ENCODE measurements at regions not wholly inside any gene's neighbourhood (a gene's known extent, or its start where the extent isn't known, plus 50 kb on each side); places are given as distances from the start of the nearest gene placed in this dataset.

DNA sequence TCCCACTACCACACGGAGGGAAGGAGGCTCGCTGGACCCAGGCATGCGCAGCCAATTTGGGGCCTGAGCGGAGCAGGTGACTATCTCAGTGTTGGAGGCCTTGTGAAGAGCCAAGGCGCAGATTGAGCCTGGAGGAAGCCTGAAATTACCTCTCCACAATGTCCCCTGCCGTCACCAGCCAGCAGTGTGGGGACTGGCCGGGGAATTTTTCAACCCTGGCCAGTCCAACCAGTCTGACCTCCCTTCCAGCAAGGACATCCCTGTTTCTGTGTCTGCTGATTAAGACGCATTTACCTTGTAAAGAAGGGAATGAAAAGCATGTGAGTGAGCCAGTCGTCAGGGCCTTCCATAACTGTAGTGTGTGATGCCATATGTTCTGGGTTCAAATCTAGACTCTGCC lies 198.1 kb upstream of the IRX3 start:
- no peak for DNase-seq (ENCODE audit: low spot score)

DNA sequence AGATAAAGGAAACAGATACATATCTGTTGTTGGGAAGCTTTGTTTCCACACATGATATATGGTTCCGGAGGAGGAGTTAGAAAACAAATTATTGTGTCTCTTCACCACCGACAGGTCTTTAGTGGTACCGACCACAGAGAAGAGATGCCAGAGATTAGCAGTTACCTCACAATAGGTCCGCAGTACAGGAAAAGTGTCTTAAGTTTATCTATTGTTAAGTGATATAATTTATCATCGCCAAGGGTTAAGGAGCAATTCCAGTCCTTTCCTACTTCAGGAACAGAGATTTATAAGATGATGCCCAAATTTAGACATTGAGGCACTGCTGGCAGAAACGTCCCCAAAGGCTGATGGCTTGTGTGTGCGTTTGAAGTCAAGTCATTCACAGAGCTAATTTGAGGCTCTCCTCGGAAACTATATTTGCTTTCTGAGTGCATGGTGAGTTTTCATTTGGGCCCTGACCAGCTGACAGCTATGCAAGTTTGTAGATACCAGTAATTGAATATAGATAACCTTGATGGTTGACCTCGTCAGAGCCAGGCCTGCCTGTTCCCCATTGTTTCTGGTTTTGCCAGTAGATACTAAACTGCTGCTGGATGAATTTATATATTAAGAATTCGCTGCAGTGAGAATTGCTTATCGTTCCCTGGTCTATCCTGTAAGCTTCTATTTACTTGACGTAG lies 196.4 kb upstream of the IRX3 start:
- no peak for DNase-seq (ENCODE audit: low spot score)

DNA sequence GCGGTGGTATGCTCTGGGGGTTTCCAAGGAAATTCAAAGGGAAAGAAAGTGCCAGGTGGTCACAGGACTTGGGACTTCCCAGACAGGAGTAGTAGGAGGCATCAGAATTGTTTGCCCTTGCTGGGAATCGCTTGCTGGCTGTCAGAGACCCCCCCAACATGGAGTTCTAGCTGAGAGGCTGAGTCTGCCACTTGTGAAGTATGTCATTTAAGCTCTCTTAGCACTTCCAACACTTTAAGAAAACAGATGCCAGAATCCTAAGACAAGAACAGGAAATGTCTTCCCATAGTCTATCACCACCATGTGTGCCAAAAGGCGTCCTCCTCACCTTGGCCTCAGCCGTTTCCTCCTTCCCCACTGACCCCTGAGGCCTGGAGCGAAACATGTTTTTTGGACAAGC lies 193.8 kb upstream of the IRX3 start:
- no peak for DNase-seq (ENCODE audit: low spot score)

DNA sequence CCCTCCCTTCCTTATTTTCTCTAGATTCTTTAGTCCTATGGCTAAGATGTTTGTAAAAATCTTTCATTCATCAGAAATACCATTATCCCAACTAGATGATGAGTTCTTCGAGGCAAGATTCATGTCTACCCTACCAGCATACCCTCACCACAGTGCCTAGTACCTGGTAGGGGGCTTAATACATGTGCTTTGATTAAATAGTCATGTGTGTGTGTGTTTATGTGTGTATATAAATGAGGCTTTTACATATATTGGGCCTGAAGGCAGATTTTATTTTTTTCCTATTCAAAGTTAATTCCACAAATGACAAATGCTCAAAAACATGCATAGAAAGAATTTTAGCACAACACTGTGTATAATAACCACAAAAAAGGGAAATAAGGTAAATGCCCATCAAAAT lies 193.0 kb upstream of the IRX3 start:
- DNase-seq (ENCODE audit: low spot score): no peak

DNA sequence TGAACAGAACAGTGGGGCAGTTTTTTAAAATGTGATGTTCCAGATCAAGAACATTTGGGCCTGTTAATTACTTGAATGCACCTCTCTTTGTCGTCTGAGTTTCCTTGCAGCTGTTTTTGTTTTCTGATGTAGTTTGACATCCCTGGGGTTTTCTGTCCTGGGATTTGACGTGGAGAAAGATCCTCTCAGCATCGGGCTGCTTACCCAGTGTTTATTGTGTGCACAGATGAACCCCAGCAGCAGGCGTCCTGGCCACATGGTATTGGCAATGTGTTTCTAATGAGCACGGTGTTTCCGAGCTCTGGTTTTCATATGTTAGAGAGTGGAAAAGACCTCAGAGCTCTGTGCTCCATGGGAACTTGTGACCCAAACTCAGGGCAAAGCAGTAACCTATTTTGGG lies 191.1 kb upstream of the IRX3 start:
- no peak for DNase-seq (ENCODE audit: low spot score)

DNA sequence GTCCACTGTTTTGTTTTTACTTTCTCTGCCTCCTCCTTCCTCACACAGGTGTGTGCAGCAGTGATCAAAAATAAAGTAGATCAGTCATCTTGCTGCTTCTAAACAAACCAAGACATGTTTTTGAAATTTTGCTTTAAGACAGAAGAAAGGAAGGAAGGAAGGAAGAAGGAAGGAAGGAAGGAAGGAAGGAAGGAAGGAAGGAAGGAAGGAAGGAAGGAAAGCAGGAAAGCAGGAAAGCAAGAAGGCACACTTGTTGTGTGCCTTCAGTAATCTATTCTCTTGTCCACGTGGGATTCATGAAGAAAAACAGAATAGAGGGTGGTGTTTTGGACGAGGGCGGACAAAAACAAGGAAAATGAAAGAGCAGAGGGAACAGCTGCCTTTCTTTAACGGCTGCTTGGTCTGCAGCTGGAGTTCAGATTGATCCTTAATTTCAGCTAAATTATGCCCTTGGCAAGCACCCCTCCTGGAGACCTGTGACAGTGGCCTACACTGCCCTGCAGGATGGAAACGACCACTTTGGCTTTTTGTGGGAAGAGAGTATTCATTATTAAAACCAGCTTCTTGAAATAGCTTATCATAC lies 188.5 kb upstream of the IRX3 start:
- no peak for DNase-seq (ENCODE audit: low spot score)

GRCh38 chr16:54473226-54473993 lies 186.8 kb upstream of the IRX3 start:
- DNase-seq (ENCODE audit: low spot score): no peak

GRCh38 chr16:54467398-54467797 lies 180.8 kb upstream of the IRX3 start:
- DNase-seq (ENCODE audit: low spot score): no peak

DNA sequence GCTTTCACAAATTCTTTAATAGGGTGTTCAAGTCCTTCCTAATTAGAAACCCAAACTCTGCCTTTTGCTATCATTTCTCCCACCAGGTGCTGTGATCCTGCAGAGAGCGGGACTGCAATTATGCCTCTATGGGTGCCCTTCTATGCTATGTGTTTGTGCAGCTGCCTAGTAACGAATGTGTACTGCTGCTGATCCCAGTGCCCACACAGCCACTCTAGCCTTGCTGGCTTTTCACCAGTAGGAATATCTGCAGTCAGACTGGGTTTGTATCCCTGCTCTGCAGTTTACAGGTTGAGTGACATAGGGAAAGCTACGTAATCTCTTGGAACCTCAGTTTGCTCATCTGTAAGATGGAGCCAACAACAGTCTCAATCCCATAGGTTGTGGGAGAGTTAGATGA lies 179.6 kb upstream of the IRX3 start:
- DNase-seq (ENCODE audit: low spot score): no peak

GRCh38 chr16:54465063-54465462 lies 178.5 kb upstream of the IRX3 start:
- DNase-seq (ENCODE audit: low spot score): no peak

DNA sequence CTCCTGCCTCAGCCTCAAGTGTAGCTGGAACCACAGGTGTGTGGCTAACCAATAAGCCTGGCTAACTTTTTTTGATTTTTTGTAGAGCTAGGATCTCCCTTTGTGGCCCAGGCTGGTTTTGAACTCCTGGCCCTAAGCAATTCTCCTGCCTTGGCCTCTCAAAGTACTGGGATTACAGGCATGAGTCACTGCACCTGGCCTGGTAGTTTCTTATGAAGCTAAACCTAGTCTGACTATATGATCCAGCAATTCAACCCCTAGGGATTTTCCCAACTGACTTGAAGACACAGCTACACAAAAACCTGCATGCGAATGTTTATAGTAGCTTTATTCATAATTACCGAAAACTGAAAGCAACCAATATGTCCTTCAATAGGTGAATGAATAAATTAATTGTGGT lies 176.2 kb upstream of the IRX3 start:
- DNase-seq (ENCODE audit: low spot score): no peak

DNA sequence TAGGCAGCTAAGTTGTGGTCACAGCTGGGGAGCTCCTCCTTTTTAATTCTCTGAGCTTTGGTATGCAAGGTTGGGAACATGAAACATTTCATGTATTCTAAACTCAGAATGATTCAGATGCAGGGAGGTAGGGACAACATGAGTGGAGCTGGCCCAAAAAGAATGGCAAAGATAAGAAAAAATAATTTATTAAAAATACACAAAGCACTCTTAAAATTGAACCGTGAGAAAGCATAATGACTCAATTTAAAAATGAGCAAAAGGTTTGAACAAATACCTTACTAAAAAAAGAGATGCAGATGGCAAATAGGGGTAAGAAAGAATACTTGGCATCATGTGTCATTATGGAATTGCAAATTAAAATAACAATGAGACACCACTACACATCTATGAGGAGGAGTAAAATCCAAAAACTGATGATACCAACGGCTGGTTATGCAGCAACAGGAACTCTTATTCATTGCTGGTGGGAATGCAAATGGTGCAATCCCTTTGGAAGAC lies 175.6 kb upstream of the IRX3 start:
- DNase-seq (ENCODE audit: low spot score): no peak

GRCh38 chr16:54460263-54460860 lies 173.8 kb upstream of the IRX3 start:
- no peak for DNase-seq (ENCODE audit: low spot score)

DNA sequence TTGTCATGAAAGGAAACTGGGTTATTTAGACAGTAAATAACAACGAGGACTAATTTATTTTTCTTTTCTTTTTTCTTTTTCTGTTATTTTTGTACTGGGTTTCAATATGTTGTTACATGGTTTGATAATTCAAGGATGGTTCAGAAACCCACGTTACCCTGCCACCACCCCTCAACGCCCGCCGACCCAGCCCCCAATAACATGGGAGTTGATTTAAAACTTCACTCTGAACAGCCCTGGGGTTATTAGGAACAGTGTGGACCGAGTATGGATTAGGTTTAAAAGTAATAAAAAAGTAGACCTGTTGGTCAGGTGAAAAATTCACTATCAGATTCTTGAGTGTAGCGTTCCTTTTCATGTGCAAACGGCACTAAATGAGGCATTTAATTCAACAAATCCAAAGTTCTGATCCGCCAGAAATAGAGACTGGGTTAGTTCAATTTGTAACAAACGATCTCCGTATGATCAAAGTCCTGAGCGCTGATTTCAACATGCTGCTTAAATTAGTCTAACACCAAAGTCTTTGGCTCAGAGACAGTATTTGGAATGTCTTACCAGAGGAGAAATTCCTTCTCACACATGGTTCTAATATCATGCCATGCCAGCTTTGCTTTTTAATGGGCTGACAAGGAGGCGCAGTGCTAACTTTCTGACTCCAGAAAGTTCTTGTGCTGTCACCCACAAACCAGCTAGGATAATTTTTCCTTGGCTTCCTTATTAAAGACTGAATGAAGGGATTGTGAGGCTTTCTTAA lies 173.1 kb upstream of the IRX3 start:
- no peak for DNase-seq (ENCODE audit: low spot score)

GRCh38 chr16:54458923-54459322 lies 172.3 kb upstream of the IRX3 start:
- DNase-seq (ENCODE audit: low spot score): no peak

DNA sequence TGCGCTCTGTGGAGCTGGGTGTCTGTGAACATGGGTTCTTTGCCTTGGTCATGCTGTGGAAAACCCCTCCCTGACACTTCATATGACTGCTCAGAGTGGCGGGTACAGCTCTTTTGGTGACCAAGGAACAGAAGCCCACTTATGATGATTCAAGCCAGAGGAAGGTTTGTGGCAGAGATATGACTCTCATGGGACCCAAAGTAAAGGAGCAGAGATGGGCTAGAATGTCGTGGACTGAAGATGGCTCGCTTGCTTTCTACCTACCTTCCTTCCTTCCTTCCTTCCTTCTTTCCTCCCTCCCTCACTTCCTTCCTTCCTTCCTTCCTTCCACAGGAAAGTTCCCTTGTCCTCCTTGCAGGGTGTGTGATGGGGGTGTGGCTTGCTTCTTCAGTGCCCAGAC lies 169.7 kb upstream of the IRX3 start:
- DNase-seq (ENCODE audit: low spot score): no peak

DNA sequence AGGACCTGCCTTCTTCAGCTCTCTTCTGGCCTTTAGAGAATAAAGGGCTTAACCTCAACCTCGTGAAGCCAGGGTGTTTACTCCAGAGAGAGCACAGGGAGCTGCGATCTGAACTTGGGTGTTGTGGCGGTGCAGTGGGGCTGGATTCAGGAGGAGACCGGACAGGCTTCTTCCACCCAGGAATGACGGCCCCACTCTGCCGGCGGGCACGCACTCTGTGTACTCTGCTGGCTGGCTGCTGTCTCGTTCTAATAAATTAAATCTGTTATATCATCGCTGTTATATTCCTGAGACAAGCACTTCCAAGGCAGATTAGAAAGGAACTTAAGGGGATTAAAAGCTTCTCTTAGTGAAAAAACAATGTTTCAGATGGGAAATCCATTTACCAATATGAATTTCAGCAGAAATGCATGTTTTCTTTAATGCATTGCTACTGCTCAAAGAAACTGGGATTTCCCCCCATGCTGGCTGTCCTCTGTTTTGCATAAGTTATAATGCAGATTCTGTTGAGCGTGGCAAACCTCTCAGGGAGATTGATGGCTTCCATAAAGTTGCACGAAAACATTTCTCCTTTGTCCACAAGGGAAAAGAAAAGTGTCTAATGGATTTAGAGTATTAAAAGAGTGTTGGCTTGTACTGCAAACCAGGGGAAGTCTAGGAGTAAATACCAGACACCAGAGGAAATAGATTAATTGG lies 168.6 kb upstream of the IRX3 start:
- no peak for DNase-seq (ENCODE audit: low spot score)

- DNase-seq (ENCODE audit: low spot score): no peak
Measured at GRCh38 chr16:54454616-54455015, 168.0 kb upstream of the IRX3 start.

DNA sequence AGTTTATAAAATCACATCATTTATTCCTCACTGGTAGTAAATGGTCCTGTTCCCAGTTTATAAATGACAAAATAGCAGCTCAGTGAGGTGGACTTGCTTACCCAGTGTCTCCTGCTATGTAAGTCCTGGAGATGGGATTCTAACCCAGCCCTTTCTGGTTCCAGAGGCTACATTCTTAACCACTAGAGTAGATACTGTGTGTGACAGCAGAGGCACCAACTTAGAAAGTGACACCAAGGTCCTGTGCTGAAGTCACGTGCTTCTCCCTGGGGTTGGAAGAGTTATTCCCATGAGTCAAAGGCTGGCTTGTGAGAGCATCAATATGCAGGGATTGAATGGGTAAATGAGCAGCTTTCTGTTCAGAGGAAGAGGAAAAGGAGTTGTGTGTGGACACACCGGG lies 167.3 kb upstream of the IRX3 start:
- DNase-seq (ENCODE audit: low spot score): no peak

GRCh38 chr16:54447576-54448440 lies 161.2 kb upstream of the IRX3 start:
- DNase-seq (ENCODE audit: low spot score): no peak
